RWPE2 (cell line): ENCODE measurements at regions not wholly inside any gene's neighbourhood (a gene's known extent, or its start where the extent isn't known, plus 50 kb on each side); places are given as distances from the start of the nearest gene placed in this dataset.
"Not testable (repeated sequence)": the region's sequence is repeated elsewhere in the genome, so short reads cannot be mapped to it uniquely, and the experiment has no call there.

ENCODE experiments used
- ATAC-seq: fragments of 200-7000 bp; cut with Tn5 transposase; 3 replicates; pipeline ENCODE4 v1.9.1; 2021; ENCODE audit warnings: low read depth
- DNase-seq: peaks from one replicate; pipeline ENCODE4 v3.0.0-alpha.2; 2020; ENCODE audit warnings: low spot score
- H3K27ac ChIP-seq: fragments of 450-650 bp; 2 replicates; pipeline ENCODE4 v1.5.1; 2017; ENCODE audit warnings: mild to moderate bottlenecking; ENCODE audit not compliant: poor library complexity, severe bottlenecking
- H3K27me3 ChIP-seq: fragments of 250-450 bp; sonication (Bioruptor Pico); 2 replicates; pipeline ENCODE4 v1.5.1; 2021; ENCODE audit warnings: mild to moderate bottlenecking, moderate library complexity; ENCODE audit not compliant: insufficient read depth, poor library complexity, severe bottlenecking
- H3K36me3 ChIP-seq: fragments of 250-450 bp; sonication (Bioruptor Pico); 2 replicates; pipeline ENCODE4 v1.5.1; 2020; ENCODE audit warnings: low read depth, mild to moderate bottlenecking, moderate library complexity
- H3K4me1 ChIP-seq: fragments of 250-450 bp; sonication (Bioruptor Pico); 2 replicates; pipeline ENCODE4 v1.5.1; 2021; ENCODE audit warnings: mild to moderate bottlenecking, moderate library complexity; ENCODE audit not compliant: insufficient read depth, poor library complexity, severe bottlenecking
- H3K4me3 ChIP-seq: fragments of 250-450 bp; sonication (Bioruptor Pico); 2 replicates; pipeline ENCODE4 v1.5.1; 2021; ENCODE audit warnings: mild to moderate bottlenecking, moderate library complexity; ENCODE audit not compliant: severe bottlenecking
- H3K9me3 ChIP-seq: fragments of 250-450 bp; sonication (Bioruptor Pico); 2 replicates; pipeline ENCODE4 v1.5.1; 2021; ENCODE audit warnings: mild to moderate bottlenecking, moderate library complexity; ENCODE audit not compliant: severe bottlenecking
- TF ChIP-seq, protein P1 (sequence below): fragments of 450-650 bp; IDR thresholded peaks from one replicate; pipeline ENCODE4 v1.5.1; 2017; ENCODE audit warnings: mild to moderate bottlenecking, moderate library complexity; ENCODE audit not compliant: poor library complexity, severe bottlenecking

DNA sequence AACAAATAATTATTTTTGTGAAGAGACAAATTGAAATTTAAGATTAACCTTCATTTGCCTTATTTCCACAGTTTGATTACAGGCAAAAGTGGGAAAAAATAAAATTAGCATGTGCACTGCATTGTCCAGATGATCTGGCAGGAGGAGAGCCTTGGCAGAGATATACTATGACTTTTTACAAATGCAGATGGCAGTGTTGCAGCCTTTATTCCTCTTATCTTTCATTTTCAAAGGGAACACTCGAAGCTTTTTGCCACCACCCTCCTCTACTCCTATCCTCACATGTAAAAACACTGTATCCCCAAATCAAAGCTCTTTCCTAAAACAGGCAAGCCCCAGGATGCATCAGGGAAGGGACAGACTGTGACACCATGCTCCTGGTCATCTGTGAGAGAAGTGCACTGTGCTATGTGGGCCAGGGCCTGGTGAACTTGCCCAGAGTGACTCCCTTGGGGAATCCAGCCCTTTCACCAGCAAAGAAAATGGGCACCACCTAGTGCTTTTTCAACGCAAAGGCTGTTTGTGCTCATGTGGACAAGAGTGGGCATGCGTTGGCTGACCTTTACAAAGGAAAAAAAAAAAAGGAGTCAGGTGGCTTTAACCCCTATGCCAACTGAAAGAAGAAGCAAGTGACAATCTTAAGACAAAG lies 74.7 kb upstream of the ETAA1 start:
- no peaks in the 10 kb centered on the region for H3K27me3 ChIP-seq
- H3K9me3 ChIP-seq, result no peaks in the 10 kb centered on the region
- H3K4me3 ChIP-seq, result no peak overlapping the region
- no peaks in the 10 kb centered on the region; the same call in 1 of the 2 replicates for H3K36me3 ChIP-seq
- H3K4me1 ChIP-seq, result no peaks in the 10 kb centered on the region
- ATAC-seq (peak; percentile 99), DNase-seq (peak; percentile 45)
- TF ChIP-seq, protein P1, sequence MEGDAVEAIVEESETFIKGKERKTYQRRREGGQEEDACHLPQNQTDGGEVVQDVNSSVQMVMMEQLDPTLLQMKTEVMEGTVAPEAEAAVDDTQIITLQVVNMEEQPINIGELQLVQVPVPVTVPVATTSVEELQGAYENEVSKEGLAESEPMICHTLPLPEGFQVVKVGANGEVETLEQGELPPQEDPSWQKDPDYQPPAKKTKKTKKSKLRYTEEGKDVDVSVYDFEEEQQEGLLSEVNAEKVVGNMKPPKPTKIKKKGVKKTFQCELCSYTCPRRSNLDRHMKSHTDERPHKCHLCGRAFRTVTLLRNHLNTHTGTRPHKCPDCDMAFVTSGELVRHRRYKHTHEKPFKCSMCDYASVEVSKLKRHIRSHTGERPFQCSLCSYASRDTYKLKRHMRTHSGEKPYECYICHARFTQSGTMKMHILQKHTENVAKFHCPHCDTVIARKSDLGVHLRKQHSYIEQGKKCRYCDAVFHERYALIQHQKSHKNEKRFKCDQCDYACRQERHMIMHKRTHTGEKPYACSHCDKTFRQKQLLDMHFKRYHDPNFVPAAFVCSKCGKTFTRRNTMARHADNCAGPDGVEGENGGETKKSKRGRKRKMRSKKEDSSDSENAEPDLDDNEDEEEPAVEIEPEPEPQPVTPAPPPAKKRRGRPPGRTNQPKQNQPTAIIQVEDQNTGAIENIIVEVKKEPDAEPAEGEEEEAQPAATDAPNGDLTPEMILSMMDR, result peak; percentile 92
- H3K27ac ChIP-seq, result no peak overlapping the region

DNA sequence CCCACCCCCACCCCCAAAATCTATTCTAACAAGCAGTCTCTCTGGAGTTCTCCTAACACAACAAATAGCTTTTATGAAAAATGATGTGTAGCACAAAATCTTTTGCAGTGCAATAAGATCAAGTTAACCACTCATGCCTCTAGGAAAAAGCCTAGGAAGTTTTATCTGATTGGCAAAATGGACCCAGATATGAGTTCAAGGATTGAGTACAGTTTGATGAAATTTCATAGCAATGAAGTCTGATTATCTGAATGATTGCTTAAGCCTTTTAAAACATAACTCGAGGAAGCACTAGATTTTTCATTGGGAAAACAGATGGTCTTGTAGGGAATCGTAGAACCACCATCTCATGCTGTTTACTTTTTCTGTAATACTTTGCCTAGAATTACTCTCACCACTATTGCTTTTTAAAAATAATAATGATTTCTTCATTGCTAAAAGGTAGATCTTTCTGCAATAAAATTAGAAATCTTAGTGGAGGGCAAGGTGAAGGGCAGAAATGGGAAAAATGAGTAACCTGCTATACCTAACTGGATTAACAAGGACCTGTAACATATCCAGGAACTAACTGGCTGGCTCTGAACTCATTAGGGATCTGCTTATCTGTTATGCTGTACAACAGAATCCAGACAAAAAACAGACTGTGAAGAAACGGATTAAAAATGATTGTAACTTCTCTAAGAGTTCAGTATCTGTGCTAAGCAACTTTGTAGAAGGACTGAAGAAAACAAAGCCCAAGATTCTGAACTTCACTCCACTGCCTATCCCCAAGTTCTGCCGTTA lies 73.7 kb upstream of the ETAA1 start:
- TF ChIP-seq, protein P1, result no peak
- Histone ChIP-seq H3K36me3 (no peaks in the 10 kb centered on the region; the same call in 1 of the 2 replicates), H3K27me3 (no peaks in the 10 kb centered on the region), H3K4me3 (no peak overlapping the region), H3K9me3 (no peaks in the 10 kb centered on the region), H3K4me1 (no peaks in the 10 kb centered on the region), H3K27ac (no peak overlapping the region)
- DNase-seq, result no peak
- no peak for ATAC-seq

DNA sequence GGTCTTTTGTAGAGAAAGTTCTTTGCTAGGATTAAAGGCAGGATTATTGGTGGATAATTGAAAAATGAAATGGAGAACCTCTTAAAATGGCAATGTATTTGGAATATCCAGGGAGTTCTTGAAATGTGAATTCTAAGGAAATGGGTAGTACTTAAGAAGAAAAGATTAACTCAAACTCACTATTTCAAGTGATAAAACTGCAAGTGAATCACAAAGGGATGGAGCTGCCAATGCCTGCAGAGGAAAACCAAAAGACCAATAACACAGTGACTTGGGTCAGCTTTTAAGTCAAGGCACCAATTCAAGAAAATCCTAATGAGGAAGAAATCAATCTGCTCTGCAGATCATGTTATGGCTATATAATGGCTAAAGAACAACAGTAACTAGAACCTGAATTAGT lies 67.6 kb upstream of the ETAA1 start:
- ATAC-seq, result no peak
- Histone ChIP-seq H3K9me3 (no peaks in the 10 kb centered on the region), H3K27ac (no peak overlapping the region), H3K4me3 (no peak overlapping the region), H3K27me3 (no peaks in the 10 kb centered on the region), H3K36me3 (no peaks in the 10 kb centered on the region), H3K4me1 (no peaks in the 10 kb centered on the region)
- DNase-seq, result no peak
- TF ChIP-seq, protein P1, result no peak

DNA sequence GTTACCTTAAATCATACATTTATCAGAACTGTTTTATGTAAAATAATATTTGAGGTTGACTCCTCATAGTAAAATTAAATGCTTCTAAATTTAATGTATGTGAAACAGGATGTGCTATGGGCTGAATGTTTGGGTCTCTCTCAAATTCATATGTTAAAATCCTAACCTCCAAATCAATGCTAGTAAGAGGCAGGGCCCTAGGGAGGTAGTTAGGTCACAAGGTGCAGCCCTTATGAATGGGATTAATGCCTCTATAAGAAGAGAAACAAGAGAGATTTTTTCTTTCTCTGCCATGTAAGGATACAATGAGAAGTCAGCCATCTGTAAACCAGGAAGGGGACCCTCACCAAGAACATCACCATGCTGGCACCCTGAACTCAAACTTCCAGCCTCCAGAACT lies 67.2 kb upstream of the ETAA1 start:
- ATAC-seq (no peak), DNase-seq (no peak)
- Histone ChIP-seq H3K27ac (no peak overlapping the region), H3K9me3 (no peaks in the 10 kb centered on the region), H3K4me3 (no peak overlapping the region), H3K36me3 (no peaks in the 10 kb centered on the region), H3K4me1 (no peaks in the 10 kb centered on the region), H3K27me3 (no peaks in the 10 kb centered on the region)
- TF ChIP-seq, protein P1, result no peak

DNA sequence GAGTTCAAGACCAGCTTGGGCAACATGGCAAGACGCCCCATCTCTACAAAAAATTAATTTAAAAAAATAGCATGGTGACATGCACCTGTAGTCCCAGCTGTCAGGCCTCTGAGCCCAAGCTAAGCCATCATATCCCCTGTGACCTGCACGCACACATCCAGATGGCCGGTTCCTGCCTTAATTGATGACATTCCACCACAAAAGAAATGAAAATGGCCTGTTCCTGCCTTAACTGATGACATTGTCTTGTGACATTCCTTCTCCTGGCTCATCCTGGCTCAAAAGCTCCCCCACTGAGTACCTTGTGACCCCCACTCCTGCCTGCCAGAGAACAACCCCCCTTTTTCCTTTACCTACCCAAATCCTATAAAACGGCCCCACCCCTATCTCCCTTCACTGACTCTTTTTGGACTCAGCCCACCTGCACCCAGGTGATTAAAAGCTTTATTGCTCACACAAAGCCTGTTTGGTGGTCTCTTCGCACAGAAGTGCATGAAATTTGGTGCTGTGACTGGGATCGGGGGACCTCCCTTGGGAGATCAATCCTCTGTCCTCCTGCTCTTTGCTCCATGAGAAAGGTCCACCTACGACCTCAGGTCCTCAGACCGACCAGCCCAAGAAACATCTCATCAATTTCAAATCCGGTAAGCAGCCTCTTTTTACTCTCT lies 65.6 kb upstream of the ETAA1 start:
- ATAC-seq, result not testable (repeated sequence)

More for the DNA sequence above, 65.6 kb upstream of the ETAA1 start:
- H3K4me3 ChIP-seq, DNase-seq, H3K27ac ChIP-seq, H3K9me3 ChIP-seq, H3K4me1 ChIP-seq, H3K27me3 ChIP-seq, H3K36me3 ChIP-seq: not testable (repeated sequence)
